ENCODE measurements at regions not wholly inside any gene's neighbourhood (a gene's known extent, or its start where the extent isn't known, plus 50 kb on each side); places are given as distances from the start of the nearest gene placed in this dataset.
"Not testable (repeated sequence)": the region's sequence is repeated elsewhere in the genome, so short reads cannot be mapped to it uniquely, and the experiment has no call there.

DNA sequence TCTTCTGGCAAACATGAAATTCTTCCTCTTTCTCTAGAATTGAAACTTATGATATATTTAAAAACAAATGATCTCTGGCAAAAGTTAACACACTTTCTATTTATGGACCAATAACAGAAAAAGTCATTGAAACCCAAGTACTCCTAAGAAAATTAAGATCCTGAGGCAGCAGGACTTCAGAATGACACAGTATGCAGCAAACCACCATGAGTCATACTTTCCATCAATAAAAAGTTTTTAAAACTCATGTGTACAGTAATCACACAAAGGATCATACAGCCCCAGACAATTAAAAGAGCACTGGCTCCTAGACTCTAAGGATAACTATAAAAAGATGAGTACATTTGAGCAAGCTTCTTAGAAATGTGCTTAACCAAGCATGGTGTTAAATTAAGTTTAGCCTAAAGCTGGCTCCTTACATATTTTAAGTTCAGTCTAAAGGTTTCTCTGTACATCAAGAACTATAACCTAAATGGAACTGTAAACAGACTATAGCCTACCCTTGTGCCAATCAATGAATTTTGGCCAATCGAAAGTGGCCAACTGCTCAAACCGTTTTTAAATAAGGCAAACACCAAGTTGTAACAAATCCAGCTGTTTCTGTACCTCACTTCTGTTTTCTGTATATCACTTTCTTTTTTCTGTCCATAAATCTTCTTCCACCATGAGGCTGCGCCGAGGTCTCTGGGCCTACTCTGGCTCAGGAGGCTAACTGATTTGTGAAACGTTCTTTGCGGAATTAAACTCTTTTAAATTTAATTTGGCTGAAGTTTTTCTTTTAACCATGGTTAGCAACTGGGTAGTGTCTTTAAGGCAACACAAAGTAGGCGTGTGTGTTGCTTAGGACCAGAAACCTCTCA, 232.1 kb upstream of the PIK3R1 start:
- POLR2A ChIA-PET = no interaction called here
- Mint-ChIP-seq H3K36me3 (peaks cover 0 to 3% (median 0%) of the 10 kb centered on the region in 5 donors), H3K4me1 (no peaks in the 10 kb centered on the region), H3K27ac (no peak overlapping the region), H3K9me3 (peaks cover 0 to 4% (median 0%) of the 10 kb centered on the region in 11 donors), H3K27me3 (no peaks in the 10 kb centered on the region), H3K4me3 (no peak overlapping the region)
- DNase-seq (no peak), ATAC-seq (no peak)
- Histone ChIP-seq H3K9me3 (ENCODE audit: control insufficient read depth in 2 of 3, low read length in 3 of 3) (no peaks in the 10 kb centered on the region), H3K27ac (ENCODE audit: low read depth, low read length) (no peak overlapping the region), H3K36me3 (ENCODE audit: control insufficient read depth in 2 of 3, insufficient read depth in 3 of 3, low read length in 3 of 3) (no peaks in the 10 kb centered on the region), H3K4me3 (ENCODE audit: low read length) (no peak overlapping the region), H3K4me1 (ENCODE audit: control insufficient read depth in 2 of 2, insufficient read depth in 2 of 2, low read length in 2 of 2) (no peaks in the 10 kb centered on the region), H3K27me3 (ENCODE audit: control insufficient read depth in 2 of 2, insufficient read depth in 2 of 2, low read length in 2 of 2) (no peaks in the 10 kb centered on the region)
- intact Hi-C loops (cut with micrococcal nuclease) = no loop called here
- CTCF ChIA-PET = no interaction called here

DNA sequence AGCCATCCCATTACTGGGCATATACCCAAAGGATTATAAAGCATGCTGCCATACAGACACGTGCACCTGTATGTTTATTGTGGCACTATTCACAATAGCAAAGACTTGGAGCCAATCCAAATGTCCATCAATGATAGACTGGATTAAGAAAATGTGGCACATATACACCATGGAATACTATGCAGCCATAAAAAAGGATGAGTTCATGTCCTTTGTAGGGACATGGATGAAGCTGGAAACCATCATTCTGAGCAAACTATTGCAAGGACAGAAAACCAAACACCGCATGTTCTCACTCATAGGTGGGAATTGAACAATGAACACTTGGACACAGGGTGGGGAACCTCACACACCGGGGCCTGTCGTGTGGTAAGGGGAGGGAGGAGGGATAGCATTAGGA, 233.4 kb upstream of the PIK3R1 start:
- H3K4me1 Mint-ChIP-seq; H3K36me3 Mint-ChIP-seq; H3K27ac ChIP-seq (ENCODE audit: low read depth, low read length); intact Hi-C loops (cut with micrococcal nuclease); H3K27ac Mint-ChIP-seq; H3K27me3 Mint-ChIP-seq; CTCF ChIA-PET; POLR2A ChIA-PET; H3K4me3 Mint-ChIP-seq; H3K4me3 ChIP-seq (ENCODE audit: low read length); H3K27me3 ChIP-seq (ENCODE audit: control insufficient read depth in 2 of 2, insufficient read depth in 2 of 2, low read length in 2 of 2); ATAC-seq; H3K9me3 ChIP-seq (ENCODE audit: control insufficient read depth in 2 of 3, low read length in 3 of 3); H3K36me3 ChIP-seq (ENCODE audit: control insufficient read depth in 2 of 3, insufficient read depth in 3 of 3, low read length in 3 of 3); H3K9me3 Mint-ChIP-seq; H3K4me1 ChIP-seq (ENCODE audit: control insufficient read depth in 2 of 2, insufficient read depth in 2 of 2, low read length in 2 of 2); DNase-seq: not testable (repeated sequence)

DNA sequence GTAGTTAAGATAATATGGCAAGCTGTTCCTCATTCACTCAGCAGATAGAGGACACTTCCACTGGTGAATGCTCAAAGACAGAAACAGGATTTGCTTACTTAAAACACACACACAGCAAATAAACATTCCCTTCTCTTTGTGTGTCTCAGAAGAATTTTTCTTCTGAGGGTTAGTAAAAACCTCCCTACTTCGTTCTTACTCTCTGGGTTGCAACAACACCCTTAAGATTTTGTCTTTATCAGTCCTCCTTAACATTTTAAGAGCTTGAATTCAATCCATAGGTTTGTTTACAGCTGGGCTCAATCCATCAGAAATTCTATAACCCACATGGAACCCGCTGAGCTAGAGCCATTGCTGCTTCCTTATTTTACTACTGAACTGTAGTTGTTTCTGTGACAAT, 237.4 kb upstream of the PIK3R1 start:
- Mint-ChIP-seq H3K27ac (no peak overlapping the region), H3K4me1 (peaks cover 0 to 2% (median 0%) of the 10 kb centered on the region in 7 donors), H3K4me3 (no peak overlapping the region), H3K9me3 (peaks cover 0 to 4% (median 0%) of the 10 kb centered on the region in 11 donors), H3K27me3 (no peaks in the 10 kb centered on the region), H3K36me3 (peaks cover 0 to 3% (median 0%) of the 10 kb centered on the region in 5 donors)
- Histone ChIP-seq H3K4me3 (ENCODE audit: low read length) (no peak overlapping the region), H3K27ac (ENCODE audit: low read depth, low read length) (no peak overlapping the region), H3K36me3 (ENCODE audit: control insufficient read depth in 2 of 3, insufficient read depth in 3 of 3, low read length in 3 of 3) (no peaks in the 10 kb centered on the region), H3K27me3 (ENCODE audit: control insufficient read depth in 2 of 2, insufficient read depth in 2 of 2, low read length in 2 of 2) (no peaks in the 10 kb centered on the region), H3K9me3 (ENCODE audit: control insufficient read depth in 2 of 3, low read length in 3 of 3) (no peaks in the 10 kb centered on the region), H3K4me1 (ENCODE audit: control insufficient read depth in 2 of 2, insufficient read depth in 2 of 2, low read length in 2 of 2) (no peaks in the 10 kb centered on the region)
- intact Hi-C loops (cut with micrococcal nuclease) = no loop called here
- DNase-seq = no peak
- no peak for ATAC-seq
- ChIA-PET CTCF (no interaction called here), POLR2A (no interaction called here)

DNA sequence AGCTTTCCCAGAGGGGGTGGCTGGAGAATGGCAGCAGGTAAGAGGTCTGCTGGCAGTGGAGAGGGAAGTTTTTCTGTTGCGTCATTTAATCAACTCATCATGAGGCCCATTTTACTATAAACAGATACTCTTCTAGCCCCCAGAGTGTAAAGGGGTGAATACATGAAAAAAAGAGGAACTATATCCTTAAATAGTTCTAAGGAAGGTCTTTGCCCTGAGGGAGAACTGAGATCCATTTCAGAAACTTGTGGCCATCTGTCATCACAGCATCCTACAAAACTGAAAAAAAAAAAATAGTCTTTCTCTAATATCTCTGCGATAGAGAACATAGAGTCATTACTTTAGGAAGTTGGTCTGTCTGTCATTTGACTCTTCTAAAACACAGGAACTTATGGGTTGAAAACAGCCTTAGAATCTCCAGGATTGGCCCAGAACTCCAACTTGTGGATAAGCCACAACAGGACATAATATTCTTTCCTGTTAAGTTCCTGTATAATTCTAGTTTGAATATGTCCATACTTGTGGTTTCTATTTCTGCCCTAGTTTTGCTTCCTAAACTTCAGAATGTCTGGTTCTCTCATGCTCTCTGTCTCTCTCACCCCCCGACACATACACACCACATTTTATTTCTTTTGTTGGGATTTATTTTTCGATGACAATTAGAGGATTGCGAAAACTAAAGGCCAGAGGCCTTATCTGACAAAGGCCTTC, 238.5 kb upstream of the PIK3R1 start:
- CTCF ChIA-PET = no interaction called here
- ATAC-seq (no peak), DNase-seq (no peak)
- POLR2A ChIA-PET = no interaction called here
- H3K27me3 ChIP-seq (ENCODE audit: control insufficient read depth in 2 of 2, insufficient read depth in 2 of 2, low read length in 2 of 2) = no peaks in the 10 kb centered on the region
- no peaks in the 10 kb centered on the region for H3K9me3 ChIP-seq (ENCODE audit: control insufficient read depth in 2 of 3, low read length in 3 of 3)
- peaks cover 0 to 4% (median 0%) of the 10 kb centered on the region in 7 donors for H3K4me1 Mint-ChIP-seq
- no peak overlapping the region for H3K4me3 ChIP-seq (ENCODE audit: low read length)
- H3K4me3 Mint-ChIP-seq = no peak overlapping the region
- no peaks in the 10 kb centered on the region for H3K36me3 ChIP-seq (ENCODE audit: control insufficient read depth in 2 of 3, insufficient read depth in 3 of 3, low read length in 3 of 3)
- H3K27ac ChIP-seq (ENCODE audit: low read depth, low read length) = no peak overlapping the region
- no peaks in the 10 kb centered on the region for H3K4me1 ChIP-seq (ENCODE audit: control insufficient read depth in 2 of 2, insufficient read depth in 2 of 2, low read length in 2 of 2)
- peaks cover 0 to 4% (median 0%) of the 10 kb centered on the region in 11 donors for H3K9me3 Mint-ChIP-seq
- H3K27ac Mint-ChIP-seq = no peak overlapping the region
- intact Hi-C loops (cut with micrococcal nuclease) = no loop called here
- no peaks in the 10 kb centered on the region for H3K27me3 Mint-ChIP-seq
- no peaks in the 10 kb centered on the region for H3K36me3 Mint-ChIP-seq

DNA sequence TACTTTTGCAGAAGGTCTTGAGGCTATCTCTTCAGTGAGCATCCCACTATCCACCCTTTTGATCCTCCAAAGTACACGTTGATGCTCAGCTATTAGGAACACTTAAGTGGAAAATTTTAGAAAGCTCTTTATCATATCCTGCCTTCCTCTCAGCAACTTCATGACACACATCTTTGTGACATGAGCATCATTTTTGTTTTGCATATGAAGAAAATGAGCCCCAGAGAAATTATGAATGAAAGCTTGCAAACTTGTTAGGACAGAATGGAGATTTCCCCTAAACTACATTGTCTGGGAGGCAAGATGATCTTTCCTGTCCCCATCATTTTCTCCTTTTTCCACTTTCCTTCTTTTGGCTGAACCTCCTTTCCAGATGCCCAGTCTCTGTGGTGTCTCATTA, 239.4 kb upstream of the PIK3R1 start:
- Mint-ChIP-seq H3K4me1 (peaks cover 0 to 4% (median 0%) of the 10 kb centered on the region in 7 donors), H3K9me3 (peaks cover 0 to under 1% (median 0%) of the 10 kb centered on the region in 11 donors), H3K27ac (no peak overlapping the region), H3K4me3 (no peak overlapping the region), H3K27me3 (no peaks in the 10 kb centered on the region), H3K36me3 (no peaks in the 10 kb centered on the region)
- H3K36me3 ChIP-seq (ENCODE audit: control insufficient read depth in 2 of 3, insufficient read depth in 3 of 3, low read length in 3 of 3) = no peaks in the 10 kb centered on the region
- CTCF ChIA-PET = no interaction called here
- no peaks in the 10 kb centered on the region for H3K4me1 ChIP-seq (ENCODE audit: control insufficient read depth in 2 of 2, insufficient read depth in 2 of 2, low read length in 2 of 2)
- ATAC-seq = no peak
- no peaks in the 10 kb centered on the region for H3K9me3 ChIP-seq (ENCODE audit: control insufficient read depth in 2 of 3, low read length in 3 of 3)
- no peak overlapping the region for H3K4me3 ChIP-seq (ENCODE audit: low read length)
- H3K27ac ChIP-seq (ENCODE audit: low read depth, low read length) = no peak overlapping the region
- POLR2A ChIA-PET = no interaction called here
- intact Hi-C loops (cut with micrococcal nuclease) = no loop called here
- no peak for DNase-seq
- no peaks in the 10 kb centered on the region for H3K27me3 ChIP-seq (ENCODE audit: control insufficient read depth in 2 of 2, insufficient read depth in 2 of 2, low read length in 2 of 2)

DNA sequence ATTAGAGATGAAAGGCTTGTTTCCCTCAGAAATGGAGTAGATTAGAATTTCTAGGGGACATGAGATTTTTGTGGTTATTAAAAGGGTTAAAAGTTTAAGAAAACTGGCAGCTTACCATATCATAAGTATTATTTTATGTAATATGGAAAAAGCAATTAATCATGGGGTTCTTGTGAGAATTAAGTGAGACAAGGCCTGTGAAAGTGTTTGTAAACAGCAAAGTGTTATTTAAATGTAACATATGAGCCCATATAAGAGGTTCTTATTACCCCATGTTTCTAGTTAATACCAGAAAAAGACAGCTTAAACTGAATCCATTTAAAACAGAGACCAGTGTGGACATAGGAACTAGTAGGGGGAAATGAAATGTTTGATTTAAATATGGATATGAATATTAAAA, 241.1 kb upstream of the PIK3R1 start:
- Histone ChIP-seq H3K27me3 (ENCODE audit: control insufficient read depth in 2 of 2, insufficient read depth in 2 of 2, low read length in 2 of 2) (no peaks in the 10 kb centered on the region), H3K27ac (ENCODE audit: low read depth, low read length) (no peak overlapping the region), H3K9me3 (ENCODE audit: control insufficient read depth in 2 of 3, low read length in 3 of 3) (no peaks in the 10 kb centered on the region), H3K4me1 (ENCODE audit: control insufficient read depth in 2 of 2, insufficient read depth in 2 of 2, low read length in 2 of 2) (no peaks in the 10 kb centered on the region), H3K4me3 (ENCODE audit: low read length) (no peak overlapping the region), H3K36me3 (ENCODE audit: control insufficient read depth in 2 of 3, insufficient read depth in 3 of 3, low read length in 3 of 3) (no peaks in the 10 kb centered on the region)
- Mint-ChIP-seq H3K4me3 (no peak overlapping the region), H3K36me3 (no peaks in the 10 kb centered on the region), H3K4me1 (peaks cover 0 to 4% (median 0%) of the 10 kb centered on the region in 7 donors), H3K9me3 (no peaks in the 10 kb centered on the region), H3K27me3 (no peaks in the 10 kb centered on the region), H3K27ac (no peak overlapping the region)
- ChIA-PET POLR2A (no interaction called here), CTCF (no interaction called here)
- ATAC-seq = no peak
- intact Hi-C loops (cut with micrococcal nuclease) = no loop called here
- DNase-seq = no peak

DNA sequence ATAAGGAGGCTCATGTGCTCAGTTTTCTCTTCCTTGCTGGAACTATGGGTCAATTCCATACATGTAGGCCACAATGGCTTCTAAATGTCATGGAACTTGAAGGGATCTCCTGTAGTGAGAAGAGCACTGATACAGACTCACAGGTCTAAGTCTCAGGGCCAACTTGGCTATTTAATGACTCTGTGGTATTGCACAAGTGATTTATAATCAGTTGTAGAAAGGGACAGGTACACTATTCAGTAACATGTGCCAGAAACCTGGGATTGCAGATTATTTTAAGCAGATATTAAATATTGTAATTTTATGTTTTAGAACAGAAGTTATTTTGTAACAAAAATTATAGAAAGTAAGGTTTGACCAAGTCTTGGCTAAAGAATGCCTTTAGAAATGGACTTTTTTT, 241.5 kb upstream of the PIK3R1 start:
- ATAC-seq (no peak), DNase-seq (no peak)
- H3K27me3 Mint-ChIP-seq = no peaks in the 10 kb centered on the region
- H3K27me3 ChIP-seq (ENCODE audit: control insufficient read depth in 2 of 2, insufficient read depth in 2 of 2, low read length in 2 of 2) = no peaks in the 10 kb centered on the region
- ChIA-PET CTCF (no interaction called here), POLR2A (no interaction called here)
- no peaks in the 10 kb centered on the region for H3K36me3 ChIP-seq (ENCODE audit: control insufficient read depth in 2 of 3, insufficient read depth in 3 of 3, low read length in 3 of 3)
- H3K27ac Mint-ChIP-seq = no peak overlapping the region
- intact Hi-C loops (cut with micrococcal nuclease) = no loop called here
- no peak overlapping the region for H3K27ac ChIP-seq (ENCODE audit: low read depth, low read length)
- no peaks in the 10 kb centered on the region for H3K36me3 Mint-ChIP-seq
- peaks cover 0 to 4% (median 0%) of the 10 kb centered on the region in 7 donors for H3K4me1 Mint-ChIP-seq
- H3K4me1 ChIP-seq (ENCODE audit: control insufficient read depth in 2 of 2, insufficient read depth in 2 of 2, low read length in 2 of 2) = no peaks in the 10 kb centered on the region
- no peaks in the 10 kb centered on the region for H3K9me3 Mint-ChIP-seq
- H3K4me3 Mint-ChIP-seq = no peak overlapping the region
- H3K4me3 ChIP-seq (ENCODE audit: low read length) = no peak overlapping the region
- H3K9me3 ChIP-seq (ENCODE audit: control insufficient read depth in 2 of 3, low read length in 3 of 3) = no peaks in the 10 kb centered on the region
